ENCODE measurements at regions not wholly inside any gene's neighbourhood (a gene's known extent, or its start where the extent isn't known, plus 50 kb on each side); places are given as distances from the start of the nearest gene placed in this dataset.
A peak's percentile ranks its signal among the peaks of the same experiment; 100 is the strongest.
"Not testable (repeated sequence)": the region's sequence is repeated elsewhere in the genome, so short reads cannot be mapped to it uniquely, and the experiment has no call there.

DNA sequence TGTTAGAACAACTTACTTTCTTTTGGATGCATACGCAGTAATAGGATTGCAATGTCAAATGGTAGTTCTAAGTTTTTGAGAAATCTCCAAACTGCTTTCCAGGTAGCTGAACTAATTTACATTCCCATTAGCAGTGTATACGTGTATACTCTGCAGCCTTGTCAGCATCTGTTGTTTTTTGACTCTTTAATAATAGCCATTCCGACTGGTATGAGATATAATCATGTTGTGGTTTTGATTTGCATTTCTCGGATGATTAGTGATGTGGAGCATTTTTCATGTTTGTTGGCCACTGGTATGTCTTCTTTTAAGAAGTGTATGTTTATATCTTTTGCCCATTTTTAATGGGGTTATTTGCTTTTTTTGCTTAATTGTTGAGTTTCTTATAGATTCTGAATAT, 76.9 kb upstream of the HNRNPA1L2 start:
- DNase-seq: not testable (repeated sequence)

DNA sequence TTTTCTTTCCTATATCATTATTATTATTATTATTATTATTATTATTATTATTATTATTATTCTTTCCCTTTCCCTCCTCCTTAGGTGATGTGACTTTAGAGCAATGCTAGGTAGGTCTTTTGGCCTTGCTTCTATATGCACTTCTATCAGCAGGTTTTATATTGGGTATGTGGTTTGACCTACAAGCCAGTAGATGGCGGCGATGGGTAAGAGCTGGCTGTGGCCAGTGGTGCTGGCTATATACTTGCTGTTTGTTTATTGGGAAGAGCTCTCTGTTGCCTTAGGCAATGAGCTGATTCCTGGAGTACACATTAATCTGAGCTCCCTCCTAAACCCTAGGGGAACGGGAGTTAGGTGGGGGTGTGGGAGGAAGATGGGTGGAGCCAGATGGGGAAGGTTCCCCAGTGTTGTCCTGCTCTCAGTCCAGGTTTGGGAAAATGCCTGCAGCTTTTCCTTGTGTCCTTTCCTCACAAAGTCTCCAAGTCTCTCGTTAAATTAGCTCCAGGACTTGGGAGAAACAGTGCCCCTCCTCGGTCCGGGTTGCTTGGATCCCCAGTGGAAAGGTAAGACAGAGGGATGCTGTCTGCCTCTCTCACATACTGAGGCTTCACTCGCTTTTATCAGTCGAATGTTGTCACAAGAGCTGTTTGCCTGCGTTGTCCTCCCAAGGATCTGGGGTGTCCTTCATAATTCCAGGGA, 72.2 kb upstream of the HNRNPA1L2 start:
- DNase-seq: peak; percentile 31

DNA sequence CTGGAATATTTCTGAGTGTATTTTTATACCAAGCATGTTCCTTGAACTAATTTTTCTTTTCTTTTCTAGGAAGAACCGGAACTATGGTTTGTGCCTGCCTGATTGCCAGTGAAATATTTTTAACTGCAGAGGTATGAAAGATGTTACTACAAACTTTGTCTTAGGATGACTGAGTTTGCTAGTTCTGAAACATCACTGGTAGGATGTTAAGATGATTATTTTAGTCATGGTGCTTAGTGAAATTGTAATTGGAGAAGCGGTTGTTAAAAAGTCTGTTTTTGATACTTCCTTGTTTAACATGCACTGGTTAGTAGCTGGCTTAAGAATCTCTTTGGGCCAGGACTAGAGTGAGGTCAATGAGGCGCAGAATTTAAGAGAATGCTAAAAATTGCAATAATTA, 71.1 kb upstream of the HNRNPA1L2 start:
- not testable (repeated sequence) for DNase-seq

DNA sequence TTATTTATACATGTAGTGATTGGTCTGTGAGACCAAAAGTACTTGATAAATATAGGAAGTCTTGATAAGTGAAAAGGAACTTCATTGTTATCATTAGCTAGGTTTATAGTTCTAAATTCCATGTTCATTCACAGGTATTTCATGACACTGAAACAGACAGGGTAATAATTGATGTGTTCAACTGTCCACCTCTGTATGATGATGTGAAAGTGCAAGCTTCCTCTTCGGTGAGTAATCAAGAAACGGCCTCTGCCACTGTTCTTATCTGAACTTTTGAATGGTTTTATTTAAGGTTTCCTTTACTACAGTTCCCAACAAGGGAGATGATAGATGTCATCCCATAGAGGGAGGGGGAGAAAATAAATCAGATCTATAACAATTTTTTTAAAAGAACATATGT, 59.3 kb upstream of the HNRNPA1L2 start:
- peak; percentile 28 for DNase-seq
